ENCODE measurements at regions not wholly inside any gene's neighbourhood (a gene's known extent, or its start where the extent isn't known, plus 50 kb on each side); places are given as distances from the start of the nearest gene placed in this dataset.

DNA sequence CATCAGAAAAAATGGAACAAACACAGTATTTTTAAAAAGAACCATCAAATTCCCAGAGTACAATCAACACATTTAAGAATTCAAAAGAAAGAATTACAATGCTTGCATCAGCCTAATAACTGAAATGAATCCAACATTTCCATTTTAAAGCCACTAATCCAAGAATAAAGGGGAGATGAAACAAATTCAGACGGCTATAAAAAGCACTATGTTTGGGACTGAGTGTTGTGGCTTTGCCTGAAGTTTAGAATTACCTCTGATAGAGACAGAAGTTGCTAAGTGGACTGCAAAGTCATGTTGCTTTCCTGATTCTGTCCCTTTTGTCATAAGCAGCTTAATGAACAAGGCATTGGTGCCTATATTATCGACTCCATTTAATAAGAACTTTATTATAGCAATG, 135.4 kb upstream of the RGMB start:
- Histone ChIP-seq H3K4me3 (ENCODE audit: low read length) (no peak overlapping the region), H3K4me2 (ENCODE audit: low read length) (no peak overlapping the region), H3K79me2 (replicated peaks; ENCODE audit: insufficient read depth, low read length) (no peaks in the 10 kb centered on the region), H3K9me3 (ENCODE audit: low read length) (no peaks in the 10 kb centered on the region), H3K27ac (ENCODE audit: low read length) (no peak overlapping the region), H3K27me3 (ENCODE audit: insufficient read depth, low read depth, low read length) (no peaks in the 10 kb centered on the region), H2AFZ (ENCODE audit: low read depth, low read length) (no peak overlapping the region), H3K9ac (ENCODE audit: low read length) (no peak overlapping the region), H3K9me2 (ENCODE audit: insufficient read depth, low read length) (no peaks in the 10 kb centered on the region), H3K36me3 (ENCODE audit: insufficient read depth, low read length) (no peaks in the 10 kb centered on the region), H4K20me1 (ENCODE audit: insufficient read depth) (no peaks in the 10 kb centered on the region), H3F3A (ENCODE audit: insufficient read depth, low read length, poor library complexity, severe bottlenecking) (no peaks in the 10 kb centered on the region)
- no peak for TF ChIP-seq EZH2 (IDR thresholded peaks at IDR 0.05; ENCODE audit: borderline replicate concordance, insufficient read depth, low read length, poor library complexity, severe bottlenecking)
- TF ChIP-seq MXI1 (conservative IDR thresholded peaks at IDR 0.05; ENCODE audit: poor library complexity, severe bottlenecking) = no peak
- no peak for TF ChIP-seq EP300 (conservative IDR thresholded peaks at IDR 0.05; ENCODE audit: poor library complexity, severe bottlenecking)
- no peak for TF ChIP-seq TAF1 (IDR thresholded peaks at IDR 0.05; ENCODE audit: low read depth)

DNA sequence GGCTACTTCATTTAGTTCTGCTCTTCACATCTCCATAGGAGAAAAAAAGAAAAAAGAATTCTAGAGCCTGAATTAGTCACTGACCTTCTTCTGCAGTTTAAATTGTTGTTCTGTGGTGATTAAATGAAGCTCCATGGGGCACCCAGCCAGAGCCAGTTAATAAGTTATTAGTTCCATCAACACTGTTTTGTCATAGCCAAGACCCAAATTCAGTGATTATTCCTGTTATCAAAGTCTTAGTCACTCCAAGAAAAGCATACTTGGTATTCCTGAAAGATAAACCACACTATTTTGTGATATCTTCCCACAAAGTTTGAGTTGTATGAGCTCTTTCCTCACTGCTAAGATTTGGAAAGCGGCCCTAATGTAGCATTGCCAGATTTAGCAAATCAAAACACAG, 134.8 kb upstream of the RGMB start:
- TF ChIP-seq RAD21 (conservative IDR thresholded peaks at IDR 0.05) (no peak), EP300 (conservative IDR thresholded peaks at IDR 0.05; ENCODE audit: poor library complexity, severe bottlenecking) (no peak), POLR2AphosphoS5 (IDR thresholded peaks at IDR 0.05) (no peak), SMC3 (conservative IDR thresholded peaks at IDR 0.05; ENCODE audit: poor library complexity) (no peak), MXI1 (conservative IDR thresholded peaks at IDR 0.05; ENCODE audit: poor library complexity, severe bottlenecking) (no peak), TAF1 (IDR thresholded peaks at IDR 0.05; ENCODE audit: low read depth) (no peak), EZH2 (IDR thresholded peaks at IDR 0.05; ENCODE audit: borderline replicate concordance, insufficient read depth, low read length, poor library complexity, severe bottlenecking) (no peak)
- TF ChIP-seq, protein P1, sequence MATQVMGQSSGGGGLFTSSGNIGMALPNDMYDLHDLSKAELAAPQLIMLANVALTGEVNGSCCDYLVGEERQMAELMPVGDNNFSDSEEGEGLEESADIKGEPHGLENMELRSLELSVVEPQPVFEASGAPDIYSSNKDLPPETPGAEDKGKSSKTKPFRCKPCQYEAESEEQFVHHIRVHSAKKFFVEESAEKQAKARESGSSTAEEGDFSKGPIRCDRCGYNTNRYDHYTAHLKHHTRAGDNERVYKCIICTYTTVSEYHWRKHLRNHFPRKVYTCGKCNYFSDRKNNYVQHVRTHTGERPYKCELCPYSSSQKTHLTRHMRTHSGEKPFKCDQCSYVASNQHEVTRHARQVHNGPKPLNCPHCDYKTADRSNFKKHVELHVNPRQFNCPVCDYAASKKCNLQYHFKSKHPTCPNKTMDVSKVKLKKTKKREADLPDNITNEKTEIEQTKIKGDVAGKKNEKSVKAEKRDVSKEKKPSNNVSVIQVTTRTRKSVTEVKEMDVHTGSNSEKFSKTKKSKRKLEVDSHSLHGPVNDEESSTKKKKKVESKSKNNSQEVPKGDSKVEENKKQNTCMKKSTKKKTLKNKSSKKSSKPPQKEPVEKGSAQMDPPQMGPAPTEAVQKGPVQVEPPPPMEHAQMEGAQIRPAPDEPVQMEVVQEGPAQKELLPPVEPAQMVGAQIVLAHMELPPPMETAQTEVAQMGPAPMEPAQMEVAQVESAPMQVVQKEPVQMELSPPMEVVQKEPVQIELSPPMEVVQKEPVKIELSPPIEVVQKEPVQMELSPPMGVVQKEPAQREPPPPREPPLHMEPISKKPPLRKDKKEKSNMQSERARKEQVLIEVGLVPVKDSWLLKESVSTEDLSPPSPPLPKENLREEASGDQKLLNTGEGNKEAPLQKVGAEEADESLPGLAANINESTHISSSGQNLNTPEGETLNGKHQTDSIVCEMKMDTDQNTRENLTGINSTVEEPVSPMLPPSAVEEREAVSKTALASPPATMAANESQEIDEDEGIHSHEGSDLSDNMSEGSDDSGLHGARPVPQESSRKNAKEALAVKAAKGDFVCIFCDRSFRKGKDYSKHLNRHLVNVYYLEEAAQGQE (IDR thresholded peaks at IDR 0.05; ENCODE audit: borderline replicate concordance) = no peak
- TF ChIP-seq, protein P2, sequence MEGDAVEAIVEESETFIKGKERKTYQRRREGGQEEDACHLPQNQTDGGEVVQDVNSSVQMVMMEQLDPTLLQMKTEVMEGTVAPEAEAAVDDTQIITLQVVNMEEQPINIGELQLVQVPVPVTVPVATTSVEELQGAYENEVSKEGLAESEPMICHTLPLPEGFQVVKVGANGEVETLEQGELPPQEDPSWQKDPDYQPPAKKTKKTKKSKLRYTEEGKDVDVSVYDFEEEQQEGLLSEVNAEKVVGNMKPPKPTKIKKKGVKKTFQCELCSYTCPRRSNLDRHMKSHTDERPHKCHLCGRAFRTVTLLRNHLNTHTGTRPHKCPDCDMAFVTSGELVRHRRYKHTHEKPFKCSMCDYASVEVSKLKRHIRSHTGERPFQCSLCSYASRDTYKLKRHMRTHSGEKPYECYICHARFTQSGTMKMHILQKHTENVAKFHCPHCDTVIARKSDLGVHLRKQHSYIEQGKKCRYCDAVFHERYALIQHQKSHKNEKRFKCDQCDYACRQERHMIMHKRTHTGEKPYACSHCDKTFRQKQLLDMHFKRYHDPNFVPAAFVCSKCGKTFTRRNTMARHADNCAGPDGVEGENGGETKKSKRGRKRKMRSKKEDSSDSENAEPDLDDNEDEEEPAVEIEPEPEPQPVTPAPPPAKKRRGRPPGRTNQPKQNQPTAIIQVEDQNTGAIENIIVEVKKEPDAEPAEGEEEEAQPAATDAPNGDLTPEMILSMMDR (IDR thresholded peaks at IDR 0.05; ENCODE audit: poor library complexity, severe bottlenecking) = no peak
- no peak overlapping the region for H3K27ac ChIP-seq (ENCODE audit: low read length)
- H3K36me3 ChIP-seq (ENCODE audit: insufficient read depth, low read length) = no peaks in the 10 kb centered on the region
- no peaks in the 10 kb centered on the region for H3K27me3 ChIP-seq (ENCODE audit: insufficient read depth, low read depth, low read length)
- H3F3A ChIP-seq (ENCODE audit: insufficient read depth, low read length, poor library complexity, severe bottlenecking) = no peaks in the 10 kb centered on the region
- H3K79me2 ChIP-seq (replicated peaks; ENCODE audit: insufficient read depth, low read length) = no peaks in the 10 kb centered on the region
- H4K20me1 ChIP-seq (ENCODE audit: insufficient read depth) = no peaks in the 10 kb centered on the region
- no peak overlapping the region for H3K9ac ChIP-seq (ENCODE audit: low read length)
- no peaks in the 10 kb centered on the region for H3K9me2 ChIP-seq (ENCODE audit: insufficient read depth, low read length)
- H3K4me2 ChIP-seq (ENCODE audit: low read length) = no peak overlapping the region
- H3K4me3 ChIP-seq (ENCODE audit: low read length) = no peak overlapping the region
- no peak overlapping the region for H2AFZ ChIP-seq (ENCODE audit: low read depth, low read length)
- no peaks in the 10 kb centered on the region for H3K9me3 ChIP-seq (ENCODE audit: low read length)
